ENCODE measurements at regions not wholly inside any gene's neighbourhood (a gene's known extent, or its start where the extent isn't known, plus 50 kb on each side); places are given as distances from the start of the nearest gene placed in this dataset.

DNA sequence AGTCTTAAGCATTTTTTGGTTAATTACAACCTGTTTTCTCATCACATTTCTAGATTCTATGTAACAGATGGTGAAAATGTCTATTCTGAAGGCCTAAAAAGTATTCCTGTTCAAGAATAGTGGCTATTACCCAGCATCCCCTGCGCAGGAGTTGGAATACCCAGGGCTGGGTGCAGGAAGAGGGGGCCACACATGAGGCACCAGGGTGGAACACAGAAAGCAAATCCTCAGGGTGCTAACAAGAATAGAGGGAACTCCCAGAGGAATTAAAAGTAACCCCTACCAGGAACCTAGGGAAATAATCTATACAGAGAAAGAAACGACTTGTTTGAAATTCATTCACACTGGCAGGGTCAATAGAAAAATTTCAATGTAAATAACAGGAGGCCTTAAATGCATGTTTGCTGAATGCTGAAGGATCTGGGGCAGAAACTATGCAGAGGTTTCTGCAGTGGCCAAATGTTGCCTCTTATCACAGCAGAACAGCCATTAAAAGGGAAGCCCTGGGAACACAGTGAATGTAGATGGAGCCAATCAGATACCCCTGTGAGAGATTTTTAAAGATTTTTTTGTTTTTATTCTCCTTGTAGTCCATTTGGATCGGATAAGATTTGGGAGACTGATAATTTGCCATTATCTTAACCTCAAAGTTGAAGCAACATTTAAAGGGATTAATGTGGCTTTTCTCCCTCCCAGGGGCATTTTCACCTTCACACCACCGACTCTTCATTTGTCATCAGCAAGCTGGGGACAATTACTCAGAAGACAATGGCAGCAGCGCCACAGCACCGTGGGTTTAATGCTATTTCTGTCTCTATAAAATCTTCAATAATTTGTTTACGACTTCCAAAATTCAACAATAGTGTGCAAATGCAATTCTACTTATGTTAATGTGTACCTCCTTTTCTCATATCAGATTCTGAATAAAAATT is 196.0 kb upstream of the PSMD7 start:
- DNase-seq, result no peak
- intact Hi-C loops (cut with DNase I), result no loop called here

DNA sequence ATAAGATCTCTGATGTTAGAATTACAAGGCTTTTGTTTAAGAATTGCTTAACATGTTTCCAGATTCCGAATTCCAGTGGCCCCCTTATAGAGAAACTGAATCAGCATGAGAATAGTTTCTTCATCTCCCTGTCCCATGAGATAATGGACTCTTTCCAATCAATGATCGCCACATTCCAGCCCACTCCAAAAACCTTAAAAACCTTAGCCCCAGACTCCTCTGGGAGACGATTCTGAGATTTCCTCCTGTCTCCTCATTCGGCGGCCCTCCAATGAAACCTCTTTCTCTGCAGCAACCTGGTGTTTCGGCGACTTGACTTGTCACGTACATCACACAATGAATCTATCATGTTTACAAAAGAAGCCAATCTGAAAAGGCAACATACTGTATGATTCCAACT is 197.1 kb upstream of the PSMD7 start:
- intact Hi-C loops (cut with DNase I), result no loop called here
- no peak for DNase-seq

DNA sequence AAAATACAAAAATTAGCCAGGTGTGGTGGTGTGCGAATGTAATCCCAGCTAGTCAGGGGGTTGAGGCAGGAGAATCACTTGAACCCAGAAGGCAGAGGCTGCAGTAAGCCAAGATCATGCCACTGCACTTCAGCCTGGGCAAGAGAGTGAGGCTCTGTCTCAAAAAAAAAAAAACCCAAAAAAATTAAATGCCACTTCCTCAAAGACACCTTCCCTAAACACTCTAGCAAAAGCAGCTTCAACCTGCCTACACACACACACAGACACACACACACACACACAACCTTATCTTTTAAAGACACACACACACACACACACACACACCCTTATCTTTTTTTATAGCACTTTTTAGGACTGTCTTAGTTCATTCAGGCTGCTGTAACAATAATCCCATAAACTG is 201.7 kb upstream of the PSMD7 start:
- no peak for DNase-seq
- intact Hi-C loops (cut with DNase I), result no loop called here

DNA sequence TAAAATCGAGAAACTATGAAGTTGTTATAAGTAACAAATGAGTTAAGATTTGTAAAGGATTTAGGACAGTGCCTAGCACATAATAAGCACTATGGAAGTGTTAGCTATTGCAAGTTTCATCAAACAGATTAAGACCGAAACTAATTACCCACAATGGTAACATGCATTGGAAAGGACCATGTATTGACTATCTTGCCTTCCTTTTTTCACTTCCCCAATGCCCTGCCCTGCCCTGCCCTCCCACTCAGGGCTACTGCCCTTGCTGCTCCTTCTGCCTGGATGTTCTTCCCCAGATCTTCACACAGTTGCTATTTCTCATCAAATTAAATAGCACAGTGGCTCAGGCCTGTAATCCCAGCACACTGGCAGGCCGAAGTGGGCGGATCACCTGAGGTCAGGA is 202.1 kb upstream of the PSMD7 start:
- intact Hi-C loops (cut with DNase I), result no loop called here
- DNase-seq, result no peak

DNA sequence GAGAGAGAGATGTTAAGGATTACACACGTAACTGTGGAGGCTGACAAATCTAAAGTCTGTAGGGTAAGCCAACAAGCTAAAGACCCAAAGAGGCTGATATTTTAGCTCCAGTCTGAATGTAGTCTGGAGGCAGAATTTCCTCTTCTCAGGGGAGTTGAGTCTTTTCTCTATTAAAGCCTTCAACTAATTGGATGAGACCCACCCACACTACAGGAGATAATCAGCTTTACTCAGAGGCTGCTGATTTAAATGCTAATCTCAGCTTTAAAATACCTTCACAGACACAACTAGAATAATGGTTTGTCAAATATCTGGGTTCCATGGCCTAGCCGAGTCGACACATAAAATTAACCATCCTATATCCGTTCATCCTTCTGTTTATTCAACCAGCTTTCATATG is 204.3 kb upstream of the PSMD7 start:
- DNase-seq, result no peak
- intact Hi-C loops (cut with DNase I), result no loop called here

DNA sequence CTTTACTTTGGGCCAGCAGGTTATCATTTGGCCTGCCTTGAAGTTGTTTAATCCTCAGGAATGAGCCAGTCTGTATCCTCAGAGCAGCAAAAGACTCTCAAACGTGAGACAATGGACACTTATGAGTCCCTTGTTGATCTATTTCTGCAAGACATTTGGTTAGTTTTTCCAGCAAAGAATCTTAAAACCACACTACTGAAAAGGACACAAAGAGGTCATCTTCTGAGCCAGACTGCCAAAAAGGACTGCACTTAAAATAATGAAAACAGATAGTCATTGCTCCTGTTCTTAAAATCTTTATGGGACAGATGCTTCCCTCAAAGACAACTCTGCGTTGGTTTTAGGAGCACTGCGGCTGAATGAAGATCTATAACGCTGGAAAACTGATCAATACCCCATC is 205.7 kb upstream of the PSMD7 start:
- intact Hi-C loops (cut with DNase I), result no loop called here
- DNase-seq, result no peak

DNA sequence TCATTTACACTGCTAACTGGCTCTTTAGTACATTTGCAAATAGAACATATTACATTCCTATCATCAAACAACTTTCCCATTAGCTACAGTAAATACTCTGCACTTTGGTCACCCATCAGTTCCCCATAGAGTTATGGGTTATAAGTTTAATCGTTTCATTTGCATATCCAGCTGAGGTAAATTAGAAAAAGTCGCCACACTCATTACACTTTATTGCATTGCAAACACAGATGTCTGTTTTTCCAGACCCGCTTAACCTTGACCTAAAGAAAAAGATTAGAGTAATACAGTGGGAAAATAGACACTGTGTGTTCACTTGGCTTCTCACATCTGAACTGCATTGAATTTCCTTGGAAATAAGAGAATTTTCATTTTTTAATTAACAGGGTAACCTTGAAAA is 213.1 kb upstream of the PSMD7 start:
- no peak for DNase-seq
- intact Hi-C loops (cut with DNase I), result no loop called here

DNA sequence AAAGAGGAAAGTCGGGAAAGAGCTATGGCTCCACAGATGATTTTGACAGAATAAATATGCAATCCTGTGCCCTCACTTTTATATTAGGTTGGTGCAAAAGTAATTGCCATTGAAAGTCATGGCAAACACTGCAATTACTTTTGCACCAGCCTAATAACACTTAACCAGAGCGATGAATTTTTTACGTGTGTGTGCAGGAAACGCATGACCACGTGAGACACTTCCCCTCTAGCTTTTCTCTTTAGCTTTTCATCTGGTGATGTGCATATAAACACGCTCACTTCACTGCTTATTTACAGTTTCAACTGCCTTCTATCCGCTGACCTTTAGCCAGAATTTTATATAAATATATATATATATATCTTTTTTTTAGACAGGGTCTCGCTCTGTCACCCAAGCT is 216.3 kb upstream of the PSMD7 start:
- intact Hi-C loops (cut with DNase I), result no loop called here
- DNase-seq, result no peak

DNA sequence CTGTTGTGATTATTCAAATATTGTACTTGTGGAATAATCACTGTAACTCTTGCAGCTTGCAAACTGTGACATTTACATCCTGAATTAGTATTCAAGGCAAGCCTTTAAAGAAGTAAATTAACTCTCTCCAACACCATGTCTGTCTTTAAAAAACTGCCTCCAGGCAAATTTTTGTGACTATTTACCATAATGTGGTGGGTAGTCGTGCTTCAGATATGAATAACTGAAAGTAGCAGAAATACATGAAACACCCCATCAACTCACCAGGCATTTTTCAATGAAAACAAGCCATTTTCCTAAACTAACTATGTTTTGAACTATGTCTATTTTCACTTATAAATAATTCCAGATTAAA is 217.4 kb upstream of the PSMD7 start:
- DNase-seq, result no peak
- intact Hi-C loops (cut with DNase I), result no loop called here

DNA sequence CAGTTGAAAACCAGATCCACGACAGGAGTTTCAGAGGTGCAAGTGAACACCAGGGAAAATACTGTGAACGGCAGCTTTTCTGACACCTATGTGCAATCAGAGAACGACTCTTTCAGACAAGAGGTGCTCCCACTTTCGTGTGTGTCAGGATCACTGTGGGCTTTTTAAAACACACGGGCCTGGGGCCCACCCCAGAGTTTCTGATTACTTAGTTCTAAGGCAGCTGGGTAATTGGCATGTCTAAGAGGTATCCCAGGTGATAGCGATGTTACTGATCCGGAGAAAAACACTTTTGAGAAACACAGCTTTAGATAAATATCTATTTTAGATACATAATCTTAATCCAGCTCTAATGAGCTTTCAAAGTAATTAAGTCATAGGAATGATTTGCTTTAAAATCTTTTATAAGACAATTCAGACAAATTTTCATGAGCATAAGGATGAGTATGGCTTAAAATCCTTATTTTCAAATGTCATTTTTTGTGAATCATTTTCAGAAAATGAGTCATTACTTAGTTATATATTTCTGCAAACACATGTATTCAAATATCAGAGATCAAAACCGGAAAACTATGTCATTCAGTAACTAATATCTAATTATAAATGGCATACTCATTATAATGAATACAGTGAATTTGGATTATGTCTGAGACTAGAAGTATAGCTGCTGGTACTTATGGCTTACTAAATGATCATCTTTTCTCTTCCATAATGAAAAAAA is 217.9 kb upstream of the PSMD7 start:
- no peak for DNase-seq
- intact Hi-C loops (cut with DNase I), result no loop called here

DNA sequence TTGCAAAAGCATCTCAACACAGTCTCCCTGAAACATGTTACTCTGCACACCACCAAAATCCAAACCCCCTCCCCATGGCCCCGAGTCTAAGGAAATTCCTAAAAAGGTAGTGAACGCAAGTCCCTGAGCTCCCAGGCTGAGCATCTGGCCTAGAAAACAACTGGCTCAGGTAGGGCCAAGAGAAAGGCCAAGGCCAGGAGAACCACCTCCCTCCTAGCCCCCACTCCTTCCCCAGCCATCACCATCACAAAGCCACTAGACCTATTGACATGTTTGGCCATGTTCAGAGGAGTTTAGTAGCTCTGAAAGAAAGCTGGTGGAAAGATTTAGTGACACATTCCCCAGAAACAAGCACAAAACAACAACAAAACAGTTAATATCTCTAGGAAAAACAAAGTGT is 220.0 kb upstream of the PSMD7 start:
- intact Hi-C loops (cut with DNase I), result no loop called here

DNA sequence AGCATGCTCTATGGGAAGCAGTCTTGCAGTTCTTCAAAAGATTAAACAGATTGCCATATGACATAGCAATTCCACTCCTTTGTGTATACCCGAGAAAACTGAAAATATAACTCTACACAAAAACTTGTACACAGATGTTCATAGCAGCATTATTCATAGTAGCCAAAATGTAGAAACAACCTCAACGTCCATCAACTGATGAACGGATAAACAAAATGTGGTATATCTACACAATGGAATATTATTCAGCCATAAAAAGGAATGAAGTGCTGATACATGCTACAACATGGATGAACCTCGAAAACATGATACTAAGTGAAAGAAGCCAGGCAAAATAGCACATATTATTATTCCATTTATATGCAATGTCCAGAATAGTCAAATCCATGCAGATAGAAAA is 221.2 kb upstream of the PSMD7 start:
- DNase-seq, result no peak
- intact Hi-C loops (cut with DNase I), result no loop called here

More for the DNA sequence above, 220.0 kb upstream of the PSMD7 start:
- DNase-seq, result no peak

DNA sequence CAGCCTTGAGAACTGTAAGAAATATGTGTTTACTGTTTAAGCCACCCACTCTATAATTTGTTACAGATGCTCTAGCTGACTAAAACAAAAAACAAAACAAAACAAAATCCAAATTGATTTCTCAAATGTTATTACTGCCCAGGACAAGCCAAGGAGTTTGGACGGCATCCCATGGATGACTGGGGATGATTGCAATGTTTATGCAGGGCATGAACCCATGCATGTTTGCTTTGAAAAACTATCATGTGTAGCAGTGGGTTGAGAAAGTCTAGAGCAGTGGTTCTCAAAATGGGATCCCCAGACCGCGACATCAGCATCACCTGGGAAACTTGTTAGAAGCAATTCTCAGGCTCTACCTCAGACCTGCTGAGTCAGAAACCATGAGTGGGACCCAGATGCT is 223.2 kb upstream of the PSMD7 start:
- no peak for DNase-seq
- intact Hi-C loops (cut with DNase I), result no loop called here

DNA sequence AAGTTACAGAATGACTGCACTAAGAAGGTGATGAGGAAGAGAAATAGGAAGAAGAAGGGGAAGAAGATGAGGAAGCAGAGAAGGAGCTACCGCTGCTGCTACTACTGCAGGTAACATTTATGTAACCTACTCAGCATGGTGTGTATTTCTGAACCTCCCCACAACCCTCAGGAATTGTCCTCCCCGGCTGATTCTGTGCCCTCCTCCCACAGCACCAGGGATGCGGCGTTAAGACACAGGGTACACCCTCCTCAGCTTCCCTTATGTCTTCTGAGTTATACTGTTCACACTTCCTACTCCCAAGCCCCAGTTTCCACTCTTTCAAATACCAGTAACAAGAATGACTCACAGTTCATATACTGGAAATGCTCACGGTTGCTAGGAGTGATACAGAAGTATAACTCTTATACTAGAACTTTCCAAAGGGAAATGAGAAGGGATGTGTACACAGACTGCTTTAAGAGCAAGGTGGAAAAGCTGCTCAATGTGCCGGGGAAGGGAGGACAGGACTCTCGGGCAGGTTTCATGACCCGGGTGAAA is 224.5 kb upstream of the PSMD7 start:
- intact Hi-C loops (cut with DNase I), result no loop called here
- DNase-seq, result no peak

DNA sequence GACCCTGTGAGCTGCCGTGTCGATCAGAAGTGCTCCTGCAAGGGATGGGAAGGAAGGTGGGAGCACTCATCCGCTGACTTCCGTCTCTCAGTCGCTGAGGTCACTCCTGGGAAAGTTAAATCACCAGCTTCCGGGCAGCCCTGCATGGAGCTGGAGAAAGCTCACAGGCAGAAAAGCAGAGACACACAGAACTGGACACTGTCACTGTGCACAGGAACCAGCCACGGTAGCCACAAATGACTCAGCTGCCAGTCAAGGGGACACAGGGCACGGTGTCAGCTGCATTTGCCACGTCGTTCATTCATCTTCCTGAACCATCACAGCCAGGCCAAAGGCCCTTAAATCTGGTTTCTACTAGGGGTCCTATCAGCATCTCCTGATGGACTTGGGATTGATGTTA is 226.4 kb upstream of the PSMD7 start:
- no peak for DNase-seq
- intact Hi-C loops (cut with DNase I), result no loop called here

DNA sequence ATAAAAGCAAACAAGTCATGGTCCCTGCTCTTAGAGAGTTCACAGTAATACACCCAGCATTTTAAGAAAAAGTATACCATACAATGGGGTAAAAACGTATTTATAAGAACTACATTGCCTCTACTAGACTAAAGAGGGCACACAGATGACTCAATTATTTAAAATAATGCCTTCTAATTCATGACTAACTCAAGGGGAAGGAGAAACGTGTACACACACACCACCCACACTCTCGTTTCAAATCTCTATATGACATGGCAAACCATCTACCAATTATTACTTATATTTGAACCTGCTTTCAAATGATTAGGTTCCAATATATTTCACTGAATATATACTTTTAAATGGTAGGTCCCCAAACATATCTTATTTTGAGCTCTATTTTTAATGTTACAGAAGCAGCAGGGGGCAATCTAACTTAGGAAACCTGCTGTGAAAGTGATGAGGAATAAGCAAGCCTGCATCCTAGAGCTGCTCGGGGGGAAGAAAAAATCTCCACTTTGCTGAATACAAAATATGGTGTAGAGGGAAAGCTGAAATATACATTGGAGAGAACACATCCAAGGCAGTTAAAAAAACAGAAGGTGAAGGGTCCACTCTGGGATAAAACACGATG is 232.4 kb upstream of the PSMD7 start:
- no peak for DNase-seq
- intact Hi-C loops (cut with DNase I), result loop anchor here (10.0 kb wide), 1 partner anchor 161 kb away; no protein-coding TSS in a partner anchor

DNA sequence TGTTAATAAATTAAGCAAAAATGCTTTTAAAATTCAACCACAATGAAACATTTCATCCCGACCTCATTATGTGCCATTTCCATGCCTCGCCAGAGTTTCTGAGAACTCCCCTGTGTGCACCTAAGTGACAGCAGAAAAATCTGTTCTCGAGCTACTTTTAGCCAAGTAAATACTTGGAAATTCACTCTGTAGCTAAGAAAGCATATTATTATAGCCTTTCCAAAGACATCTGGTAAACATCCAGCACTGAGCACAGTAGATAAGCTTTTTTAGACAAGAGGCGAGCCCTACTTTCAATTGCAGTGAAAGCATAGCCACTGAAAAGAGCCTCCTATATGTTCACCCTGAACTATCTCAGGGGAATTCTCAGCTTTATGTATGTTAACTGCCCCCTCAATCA is 242.8 kb upstream of the PSMD7 start:
- intact Hi-C loops (cut with DNase I), result no loop called here
- no peak for DNase-seq

DNA sequence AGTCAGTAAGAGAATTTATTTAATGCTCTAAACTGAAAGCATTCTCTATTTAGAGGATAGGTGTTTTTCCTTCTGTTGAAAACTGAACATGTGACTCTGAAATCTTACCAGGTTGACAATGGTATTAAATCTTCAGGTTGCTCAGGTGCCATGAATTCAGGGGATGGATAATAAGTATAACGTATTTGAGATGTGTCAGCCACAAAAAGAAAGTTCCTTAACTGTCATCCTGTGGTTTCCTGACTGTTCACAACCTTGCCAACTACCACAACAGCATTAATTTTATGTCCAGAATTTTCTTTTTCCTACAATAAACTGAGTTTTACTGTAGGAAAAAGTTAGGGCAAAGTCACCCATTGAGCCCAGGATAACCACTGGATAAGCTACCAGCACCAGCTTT is 243.3 kb upstream of the PSMD7 start:
- intact Hi-C loops (cut with DNase I), result no loop called here
- DNase-seq, result no peak

DNA sequence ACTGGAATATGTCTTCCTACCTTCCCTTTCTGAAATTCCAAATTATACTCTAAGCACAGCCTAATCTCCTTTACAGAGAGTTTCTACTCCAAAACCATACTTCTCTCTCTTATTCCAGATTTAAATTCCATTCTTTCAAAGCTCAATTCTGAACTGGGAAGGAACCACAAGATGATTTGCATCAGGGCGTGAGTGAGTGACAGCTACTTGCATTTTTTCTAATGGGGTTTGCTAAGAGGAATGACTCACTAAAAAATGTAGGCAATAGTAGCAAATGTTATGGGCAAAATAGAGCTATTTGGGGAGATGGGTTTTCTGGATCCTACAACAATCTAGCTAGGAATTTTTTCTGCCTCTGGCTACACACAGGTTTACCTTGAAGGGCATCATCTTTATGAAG is 244.6 kb upstream of the PSMD7 start:
- intact Hi-C loops (cut with DNase I), result no loop called here
- no peak for DNase-seq

DNA sequence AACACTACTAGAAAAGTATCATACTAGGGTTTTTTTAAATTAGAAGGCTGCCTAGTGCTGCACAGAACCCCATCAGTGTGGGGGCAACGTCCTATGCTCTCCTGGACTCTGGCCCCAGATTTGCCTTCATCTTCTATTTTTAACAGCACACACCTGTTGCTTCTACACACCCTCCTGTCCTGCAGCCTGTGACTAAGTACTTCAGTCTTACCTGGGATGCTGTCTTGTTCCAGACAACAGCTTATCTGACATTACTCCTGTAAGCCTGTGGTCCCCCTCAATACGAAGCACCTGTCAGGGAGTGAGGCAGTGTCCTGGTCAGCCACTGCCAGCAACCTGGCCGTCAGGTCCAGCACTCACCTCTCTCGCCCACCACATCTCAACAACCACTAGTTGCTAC is 247.6 kb upstream of the PSMD7 start:
- intact Hi-C loops (cut with DNase I), result no loop called here
- no peak for DNase-seq

DNA sequence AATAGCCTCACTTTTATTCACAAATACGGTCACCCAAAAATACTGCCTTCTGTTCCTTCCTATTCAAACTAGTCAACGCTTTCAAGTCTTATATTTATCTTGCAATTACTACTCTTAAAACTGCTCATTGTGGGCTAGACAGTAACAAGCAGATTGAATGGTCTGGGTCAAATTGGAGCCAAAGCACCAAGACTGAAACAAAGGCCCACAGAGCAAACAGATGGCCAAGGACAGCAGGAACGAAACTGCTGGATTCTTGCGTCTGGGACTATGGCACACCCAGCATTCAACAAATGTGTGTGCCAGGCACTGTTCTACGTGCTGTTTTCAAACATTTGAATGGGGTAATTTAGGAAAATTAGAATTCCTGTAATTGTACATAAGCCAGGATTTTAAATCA is 250.1 kb upstream of the PSMD7 start:
- intact Hi-C loops (cut with DNase I), result no loop called here
- DNase-seq, result no peak
